ENCODE measurements at regions not wholly inside any gene's neighbourhood (a gene's known extent, or its start where the extent isn't known, plus 50 kb on each side); places are given as distances from the start of the nearest gene placed in this dataset.
"Not testable (repeated sequence)": the region's sequence is repeated elsewhere in the genome, so short reads cannot be mapped to it uniquely, and the experiment has no call there.

GRCh38 chr2:195547268-195547840, 109.7 kb upstream of the SLC39A10 start:
- not testable (repeated sequence) for TF ChIP-seq POLR2AphosphoS5, POLR2A (IDR thresholded peaks at IDR 0.05; ENCODE audit: low read depth, low read length)

All from GM12892 (cell line).